Transverse colon (tissue), 4 donors: ENCODE measurements at regions not wholly inside any gene's neighbourhood (a gene's known extent, or its start where the extent isn't known, plus 50 kb on each side); places are given as distances from the start of the nearest gene placed in this dataset.

Experiments used
- DNase-seq: peaks from one replicate; pipeline ENCODE4 v3.0.0-alpha.2; 2019
- H3K27ac ChIP-seq, 4 donors: fragments of 200-600 bp; sonication (generic); 2 replicates each; pipeline ENCODE4 v1.5.1; 2016 to 2018; ENCODE audit warnings: inconsistent platforms in 4 of 4
- H3K27me3 ChIP-seq: fragments of 200-600 bp; sonication (generic); 2 replicates; pipeline ENCODE4 v1.5.1; 2017; ENCODE audit warnings: inconsistent platforms
- H3K36me3 ChIP-seq, 4 donors: fragments of 200-600 bp; sonication (generic); 2 replicates each; pipeline ENCODE4 v1.5.1; 2017 to 2019; ENCODE audit warnings: inconsistent platforms in 4 of 4
- H3K4me1 ChIP-seq, 4 donors: fragments of 200-600 bp; sonication (generic); 2 replicates each; pipeline ENCODE4 v1.5.1; 2017 to 2020; ENCODE audit warnings: inconsistent platforms in 4 of 4
- H3K4me3 ChIP-seq, 4 donors: fragments of 200-600 bp; sonication (generic); 1 replicate in 1 of 4; 2 replicates in 3 of 4; pipeline versions ENCODE4 v1.5.1 to v1.6.1; 2017 to 2019; ENCODE audit warnings: inconsistent platforms in 4 of 4
- H3K9me3 ChIP-seq, 2 donors: fragments of 200-600 bp; sonication (generic); 2 replicates each; pipeline ENCODE4 v1.5.1; 2017 to 2019; ENCODE audit warnings: inconsistent platforms in 2 of 2
- CTCF ChIP-seq, 5 experiments: fragments of 200-600 bp in 3 of 5; fragments of 450-650 bp in 2 of 5; sonication (generic) in 3 of 5; IDR thresholded peaks; 1 replicate in 2 of 5; 2 replicates in 3 of 5; pipeline ENCODE4 v1.5.1; 2016 to 2017; ENCODE audit warnings: antibody characterized with exemption in 5 of 5, inconsistent platforms in 3 of 5, mild to moderate bottlenecking in 2 of 5, moderate library complexity in 1 of 5
- EP300 ChIP-seq: sonication (generic); formaldehyde crosslinking; IDR thresholded peaks from one replicate; pipeline ENCODE4 v1.6.1; 2017; ENCODE audit warnings: antibody characterized with exemption, low read depth
- POLR2A ChIP-seq: fragments of 450-650 bp; IDR thresholded peaks from one replicate; pipeline ENCODE4 v1.6.1; 2016; ENCODE audit warnings: antibody characterized with exemption, mild to moderate bottlenecking, moderate library complexity
- POLR2AphosphoS5 ChIP-seq, 3 donors: sonication (generic); formaldehyde crosslinking; IDR thresholded peaks; one replicate each; pipeline ENCODE4 v1.6.1; 2016; ENCODE audit warnings: antibody characterized with exemption in 3 of 3
- WGBS, 2 donors: methylation state at CpG; one replicate each; pipeline ENCODE4 v1.1.5; 2018; ENCODE audit warnings: low coverage in 1 of 2; 5-methylcytosine and 5-hydroxymethylcytosine counted together
- in situ Hi-C, 4 donors: fragments of 200-750 bp; cut with MboI; loops; one replicate each; pipeline versions ENCODE4 v1.15.0 to v1.15.1; 2017; ENCODE audit warnings: low sequenced_read_pairs in 3 of 4, low pct_ligation_motif_present in 1 of 4, low pct_unique_long_range_greater_than_20kb in 1 of 4
- intact Hi-C: fragments of 100-400 bp; cut with DNase I; formaldehyde crosslinking; loops from one replicate; pipeline ENCODE4 v1.15.1; 2023; ENCODE audit warnings: low total_unique reads

- intact Hi-C loops: no loop called here
- Histone ChIP-seq H3K4me3 (no peak overlapping the region), H3K4me1 (no peaks in the 10 kb centered on the region), H3K27ac (no peak overlapping the region), H3K36me3 (no peaks in the 10 kb centered on the region), H3K27me3 (no peaks in the 10 kb centered on the region), H3K9me3 (peaks cover 17 to 45% of the 10 kb centered on the region in 2 donors)
- WGBS, 2 donors: 71 to 86% methylated on average over 1 to 2 of the region's 2 CpGs
- in situ Hi-C loops: no loop called here
- TF ChIP-seq POLR2A (no peak), CTCF (IDR thresholded peaks at IDR 0.05) (no peak), EP300 (no peak), POLR2AphosphoS5 (IDR thresholded peaks at IDR 0.05) (no peak)
- DNase-seq: no peak
Measured at GRCh38 chr12:70154087-70154638, 89.1 kb upstream of the CNOT2 start.

- Histone ChIP-seq H3K36me3 (no peaks in the 10 kb centered on the region), H3K4me3 (no peak overlapping the region), H3K27me3 (no peaks in the 10 kb centered on the region), H3K27ac (no peak overlapping the region), H3K9me3 (peaks cover 17 to 45% of the 10 kb centered on the region in 2 donors), H3K4me1 (no peaks in the 10 kb centered on the region)
- intact Hi-C loops (no loop called here), in situ Hi-C loops (no loop called here)
- no peak for TF ChIP-seq POLR2A
- no peak for TF ChIP-seq EP300
- no peak for TF ChIP-seq CTCF (IDR thresholded peaks at IDR 0.05)
- TF ChIP-seq POLR2AphosphoS5 (IDR thresholded peaks at IDR 0.05): no peak
- no peak for DNase-seq
Measured at GRCh38 chr12:70154960-70155589, 88.2 kb upstream of the CNOT2 start.

GRCh38 chr12:70157099-70157498 lies 86.1 kb upstream of the CNOT2 start:
- Histone ChIP-seq H3K36me3 (no peaks in the 10 kb centered on the region), H3K27me3 (no peaks in the 10 kb centered on the region), H3K4me1 (no peaks in the 10 kb centered on the region), H3K9me3 (peaks cover 17 to 45% of the 10 kb centered on the region in 2 donors), H3K27ac (no peak overlapping the region), H3K4me3 (no peak overlapping the region)
- TF ChIP-seq POLR2A (no peak), CTCF (IDR thresholded peaks at IDR 0.05) (no peak), EP300 (no peak), POLR2AphosphoS5 (IDR thresholded peaks at IDR 0.05) (no peak)
- DNase-seq: no peak
- intact Hi-C loops: no loop called here
- 67 to 81% methylated on average over 1 of the region's 1 CpG for WGBS, 2 donors
- in situ Hi-C loops: no loop called here

- Histone ChIP-seq H3K36me3 (no peaks in the 10 kb centered on the region), H3K4me3 (no peak overlapping the region), H3K9me3 (no peaks in the 10 kb centered on the region), H3K27ac (no peak overlapping the region), H3K4me1 (no peaks in the 10 kb centered on the region), H3K27me3 (no peaks in the 10 kb centered on the region)
- intact Hi-C loops (no loop called here), in situ Hi-C loops (no loop called here)
- 80 to 81% methylated on average over 4 of the region's 4 CpGs for WGBS, 2 donors
- DNase-seq: no peak
- TF ChIP-seq POLR2AphosphoS5 (IDR thresholded peaks at IDR 0.05) (no peak), EP300 (no peak), CTCF (IDR thresholded peaks at IDR 0.05) (no peak), POLR2A (no peak)
Measured at GRCh38 chr12:70165450-70165849, 77.8 kb upstream of the CNOT2 start.
